ENCODE measurements at regions not wholly inside any gene's neighbourhood (a gene's known extent, or its start where the extent isn't known, plus 50 kb on each side); places are given as distances from the start of the nearest gene placed in this dataset.
"Not testable (repeated sequence)": the region's sequence is repeated elsewhere in the genome, so short reads cannot be mapped to it uniquely, and the experiment has no call there.

- Mint-ChIP-seq H3K27ac (no peak overlapping the region), H3K27me3 (ENCODE audit: low read depth, poor library complexity) (no peaks in the 10 kb centered on the region), H3K9me3 (peaks cover 6% of the 10 kb centered on the region), H3K4me1 (peaks cover 28% of the 10 kb centered on the region), H3K4me3 (no peak overlapping the region), H3K36me3 (ENCODE audit: low read depth) (no peaks in the 10 kb centered on the region)
- no peak for DNase-seq
- TF ChIP-seq CTCF (IDR thresholded peaks at IDR 0.05): no peak
These were observed 194.9 kb upstream of the CDH11 start for GRCh38 chr16:65316808-65317207.

DNA sequence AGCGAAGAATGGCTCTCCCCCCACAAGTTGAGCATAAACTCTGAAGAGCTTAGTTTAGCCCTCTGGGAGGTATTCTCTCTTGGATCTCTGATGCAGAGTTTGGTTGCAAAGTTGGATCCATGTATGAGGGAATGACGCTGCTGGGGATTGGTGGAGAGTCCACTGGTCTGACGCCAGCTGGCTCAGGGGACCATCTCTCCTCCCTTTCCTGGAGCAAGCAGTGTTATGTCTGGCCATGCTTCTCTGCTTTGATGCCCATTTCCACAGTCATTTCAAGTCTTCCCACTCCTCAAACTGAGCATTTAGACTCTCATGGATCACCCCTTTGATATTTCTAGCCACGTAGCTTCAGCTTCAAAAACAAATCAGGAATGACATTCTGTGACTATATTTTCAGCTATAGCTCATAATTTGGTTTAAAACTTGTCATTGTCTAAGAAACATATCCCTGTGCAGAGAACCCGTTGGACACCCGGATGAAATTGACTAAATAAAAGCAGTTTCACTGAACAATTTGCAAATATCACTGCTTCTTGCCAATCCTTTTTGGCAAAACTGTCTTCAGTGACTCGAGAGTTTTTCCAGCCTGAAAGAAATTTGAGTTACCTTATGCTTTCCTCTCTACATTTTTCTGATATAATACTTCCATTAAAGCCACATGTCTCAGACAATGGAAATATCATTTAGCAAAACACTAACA, 193.4 kb upstream of the CDH11 start:
- Mint-ChIP-seq H3K27ac (no peak overlapping the region), H3K9me3 (peaks cover 6% of the 10 kb centered on the region), H3K4me3 (no peak overlapping the region), H3K4me1 (peaks cover 21% of the 10 kb centered on the region), H3K36me3 (ENCODE audit: low read depth) (no peaks in the 10 kb centered on the region), H3K27me3 (ENCODE audit: low read depth, poor library complexity) (no peaks in the 10 kb centered on the region)
- no peak for TF ChIP-seq CTCF (IDR thresholded peaks at IDR 0.05)
- DNase-seq: no peak

DNA sequence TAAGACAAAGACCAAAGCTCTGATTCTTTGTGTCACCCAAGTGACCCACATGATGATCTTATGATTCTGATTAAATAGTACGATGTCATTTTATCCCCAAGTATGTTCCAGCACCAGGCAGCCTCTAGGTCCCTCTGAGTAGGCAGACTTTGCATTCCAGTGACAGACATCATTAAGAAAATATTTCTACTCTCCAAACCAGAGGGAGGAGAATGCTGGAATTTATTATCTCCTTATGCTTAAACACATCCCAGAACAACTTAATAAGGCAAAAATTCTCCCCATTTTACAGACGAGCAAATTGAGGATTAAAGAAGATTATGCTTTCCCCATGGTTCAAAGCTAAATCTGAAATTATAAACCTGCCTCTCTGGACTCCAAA, 192.8 kb upstream of the CDH11 start:
- DNase-seq: no peak
- H3K4me1 Mint-ChIP-seq: peaks cover 20% of the 10 kb centered on the region
- no peak for TF ChIP-seq CTCF (IDR thresholded peaks at IDR 0.05)
- peaks cover 6% of the 10 kb centered on the region for H3K9me3 Mint-ChIP-seq
- no peak overlapping the region for H3K27ac Mint-ChIP-seq
- no peaks in the 10 kb centered on the region for H3K27me3 Mint-ChIP-seq (ENCODE audit: low read depth, poor library complexity)
- H3K36me3 Mint-ChIP-seq (ENCODE audit: low read depth): no peaks in the 10 kb centered on the region
- H3K4me3 Mint-ChIP-seq: no peak overlapping the region

DNA sequence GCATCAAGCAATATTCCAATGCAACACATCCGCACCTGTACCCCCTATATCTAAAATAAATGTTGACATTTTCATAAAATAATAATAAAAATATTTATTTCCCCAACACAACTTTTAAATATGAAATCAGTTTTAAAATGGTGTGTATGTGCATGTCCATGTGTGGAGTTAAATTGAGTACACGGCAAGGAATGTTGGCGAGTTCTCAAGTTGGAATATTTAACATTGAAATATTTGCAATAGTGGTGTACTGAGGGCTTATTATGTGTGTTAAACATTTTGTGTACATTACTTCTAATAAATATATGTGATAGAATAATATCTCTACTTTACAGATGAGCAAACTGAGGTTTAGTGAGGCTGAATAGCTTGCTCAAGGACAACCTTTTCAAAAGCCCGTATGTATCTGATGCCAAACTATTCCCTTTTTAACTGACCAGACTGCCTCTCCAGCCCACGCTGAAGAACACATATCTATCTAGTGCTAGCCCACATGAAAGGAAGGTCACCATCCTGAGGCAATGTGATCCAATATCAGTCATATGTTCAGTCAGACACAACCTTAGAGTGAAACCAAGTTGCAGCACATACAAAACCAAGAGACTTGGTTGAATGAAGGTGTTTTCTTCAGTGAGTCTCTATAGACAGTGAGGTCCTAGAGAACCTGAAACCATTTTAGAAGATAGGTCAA, 192.2 kb upstream of the CDH11 start:
- no peak for DNase-seq
- Mint-ChIP-seq H3K9me3 (peaks cover 6% of the 10 kb centered on the region), H3K4me3 (no peak overlapping the region), H3K27me3 (ENCODE audit: low read depth, poor library complexity) (no peaks in the 10 kb centered on the region), H3K36me3 (ENCODE audit: low read depth) (no peaks in the 10 kb centered on the region), H3K27ac (no peak overlapping the region), H3K4me1 (peaks cover 23% of the 10 kb centered on the region)
- no peak for TF ChIP-seq CTCF (IDR thresholded peaks at IDR 0.05)

GRCh38 chr16:65312795-65313194, 190.9 kb upstream of the CDH11 start:
- H3K27ac Mint-ChIP-seq: no peak overlapping the region
- H3K9me3 Mint-ChIP-seq: peaks cover 6% of the 10 kb centered on the region
- DNase-seq: no peak
- no peak for TF ChIP-seq CTCF (IDR thresholded peaks at IDR 0.05)
- H3K4me3 Mint-ChIP-seq: no peak overlapping the region
- H3K27me3 Mint-ChIP-seq (ENCODE audit: low read depth, poor library complexity): no peaks in the 10 kb centered on the region
- H3K36me3 Mint-ChIP-seq (ENCODE audit: low read depth): no peaks in the 10 kb centered on the region
- H3K4me1 Mint-ChIP-seq: peaks cover 17% of the 10 kb centered on the region

DNA sequence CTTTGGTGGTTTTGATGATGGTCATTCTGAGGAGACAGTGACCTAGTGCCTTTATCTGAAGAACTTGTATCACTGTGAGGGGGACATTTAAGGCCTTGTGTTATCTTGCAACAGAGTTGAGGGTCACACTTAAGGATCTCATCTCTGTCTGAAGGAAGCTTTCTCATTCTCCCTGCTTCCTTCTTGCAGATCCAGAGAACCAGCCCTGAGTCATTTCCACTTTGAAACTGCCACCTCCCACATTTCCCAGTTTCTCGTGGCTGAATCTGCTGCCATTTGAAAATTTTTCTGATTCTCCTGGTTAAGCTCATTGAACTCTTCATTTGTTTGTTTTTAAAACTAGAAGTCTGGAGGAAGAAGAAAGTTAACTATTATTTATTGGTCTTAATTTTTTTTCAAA, 190.2 kb upstream of the CDH11 start:
- Mint-ChIP-seq H3K9me3 (peaks cover 6% of the 10 kb centered on the region), H3K36me3 (ENCODE audit: low read depth) (no peaks in the 10 kb centered on the region), H3K4me1 (peaks cover 22% of the 10 kb centered on the region), H3K27me3 (ENCODE audit: low read depth, poor library complexity) (no peaks in the 10 kb centered on the region), H3K27ac (no peak overlapping the region), H3K4me3 (no peak overlapping the region)
- DNase-seq: no peak
- TF ChIP-seq CTCF (IDR thresholded peaks at IDR 0.05): no peak

DNA sequence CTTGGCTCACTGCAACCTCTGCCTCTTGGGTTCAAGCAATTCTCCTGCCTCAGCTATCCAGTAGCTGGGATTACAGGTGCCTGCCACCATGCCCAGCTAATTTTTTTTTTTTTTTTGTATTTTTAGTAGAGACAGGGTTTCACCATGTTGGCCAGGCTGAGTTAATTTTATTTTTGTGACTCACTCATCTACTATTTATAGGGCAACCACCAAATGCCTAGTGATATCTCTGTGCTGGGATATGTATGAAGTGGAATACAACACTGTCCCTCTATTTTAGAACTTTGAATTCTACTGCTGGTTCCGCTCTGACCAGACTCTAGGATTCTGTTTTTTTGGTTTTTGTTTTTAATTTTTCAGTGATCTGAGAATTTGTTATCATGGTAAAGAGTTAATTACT, 188.6 kb upstream of the CDH11 start:
- H3K36me3 Mint-ChIP-seq (ENCODE audit: low read depth); H3K27me3 Mint-ChIP-seq (ENCODE audit: low read depth, poor library complexity); H3K27ac Mint-ChIP-seq; H3K9me3 Mint-ChIP-seq; DNase-seq; H3K4me3 Mint-ChIP-seq: not testable (repeated sequence)
- H3K4me1 Mint-ChIP-seq: peaks cover 33% of the 10 kb centered on the region
